Progenitor cell of endocrine pancreas (in vitro differentiated cells): ENCODE measurements at regions not wholly inside any gene's neighbourhood (a gene's known extent, or its start where the extent isn't known, plus 50 kb on each side); places are given as distances from the start of the nearest gene placed in this dataset.

Source experiments
- DNase-seq: peaks from one replicate; pipeline ENCODE4 v3.0.0; 2021; ENCODE audit warnings: low spot score; ENCODE audit not compliant: unreplicated experiment
- H3K27ac Mint-ChIP-seq: 2 replicates; pipeline ENCODE4 v1.8.0; 2021; ENCODE audit warnings: mild to moderate bottlenecking, moderate library complexity, mixed read lengths
- H3K27me3 Mint-ChIP-seq: 2 replicates; pipeline ENCODE4 v1.8.0; 2021; ENCODE audit warnings: mixed read lengths
- H3K36me3 Mint-ChIP-seq: 2 replicates; pipeline ENCODE4 v1.8.0; 2022; ENCODE audit warnings: mixed read lengths; ENCODE audit not compliant: insufficient read depth
- H3K4me1 Mint-ChIP-seq: 2 replicates; pipeline ENCODE4 v1.8.0; 2021; ENCODE audit warnings: low read depth, mixed read lengths
- H3K4me3 Mint-ChIP-seq: 2 replicates; pipeline ENCODE4 v1.8.0; 2021; ENCODE audit warnings: low read depth, mild to moderate bottlenecking, moderate library complexity, mixed read lengths
- H3K9me3 Mint-ChIP-seq: 2 replicates; pipeline ENCODE4 v1.8.0; 2021; ENCODE audit warnings: low read depth, mixed read lengths
- TF ChIP-seq, protein P1 (sequence below): fragments of 200-600 bp; sonication (generic); IDR thresholded peaks from one replicate; pipeline ENCODE4 v1.5.0; 2021; ENCODE audit warnings: antibody characterized with exemption, mild to moderate bottlenecking; ENCODE audit not compliant: unreplicated experiment

DNA sequence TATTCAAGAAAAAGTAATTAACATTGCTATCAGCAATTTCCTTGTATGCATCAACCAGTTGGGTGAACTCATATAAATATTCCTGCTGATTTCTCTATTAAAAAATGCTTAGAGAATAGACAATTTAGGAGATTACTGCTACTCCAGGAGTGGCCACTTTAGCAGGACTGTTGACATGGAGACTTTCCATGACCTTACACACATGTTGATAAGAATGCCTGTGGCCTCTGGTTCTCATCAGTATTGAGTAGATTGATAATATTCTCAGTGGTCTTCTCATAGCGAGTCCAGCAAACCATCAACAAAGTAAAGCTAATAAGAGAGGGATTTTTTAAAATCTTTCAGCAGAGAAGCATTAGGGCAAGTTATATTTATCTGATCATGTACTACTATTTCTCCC, 208.4 kb upstream of the MARCKS start:
- TF ChIP-seq, protein P1, sequence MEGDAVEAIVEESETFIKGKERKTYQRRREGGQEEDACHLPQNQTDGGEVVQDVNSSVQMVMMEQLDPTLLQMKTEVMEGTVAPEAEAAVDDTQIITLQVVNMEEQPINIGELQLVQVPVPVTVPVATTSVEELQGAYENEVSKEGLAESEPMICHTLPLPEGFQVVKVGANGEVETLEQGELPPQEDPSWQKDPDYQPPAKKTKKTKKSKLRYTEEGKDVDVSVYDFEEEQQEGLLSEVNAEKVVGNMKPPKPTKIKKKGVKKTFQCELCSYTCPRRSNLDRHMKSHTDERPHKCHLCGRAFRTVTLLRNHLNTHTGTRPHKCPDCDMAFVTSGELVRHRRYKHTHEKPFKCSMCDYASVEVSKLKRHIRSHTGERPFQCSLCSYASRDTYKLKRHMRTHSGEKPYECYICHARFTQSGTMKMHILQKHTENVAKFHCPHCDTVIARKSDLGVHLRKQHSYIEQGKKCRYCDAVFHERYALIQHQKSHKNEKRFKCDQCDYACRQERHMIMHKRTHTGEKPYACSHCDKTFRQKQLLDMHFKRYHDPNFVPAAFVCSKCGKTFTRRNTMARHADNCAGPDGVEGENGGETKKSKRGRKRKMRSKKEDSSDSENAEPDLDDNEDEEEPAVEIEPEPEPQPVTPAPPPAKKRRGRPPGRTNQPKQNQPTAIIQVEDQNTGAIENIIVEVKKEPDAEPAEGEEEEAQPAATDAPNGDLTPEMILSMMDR: no peak
- no peaks in the 10 kb centered on the region for H3K9me3 Mint-ChIP-seq
- no peak for DNase-seq
- peaks cover 29% of the 10 kb centered on the region for H3K27me3 Mint-ChIP-seq
- H3K4me1 Mint-ChIP-seq: peaks cover 11% of the 10 kb centered on the region
- H3K36me3 Mint-ChIP-seq: no peaks in the 10 kb centered on the region
- no peak overlapping the region for H3K27ac Mint-ChIP-seq
- no peak overlapping the region for H3K4me3 Mint-ChIP-seq

DNA sequence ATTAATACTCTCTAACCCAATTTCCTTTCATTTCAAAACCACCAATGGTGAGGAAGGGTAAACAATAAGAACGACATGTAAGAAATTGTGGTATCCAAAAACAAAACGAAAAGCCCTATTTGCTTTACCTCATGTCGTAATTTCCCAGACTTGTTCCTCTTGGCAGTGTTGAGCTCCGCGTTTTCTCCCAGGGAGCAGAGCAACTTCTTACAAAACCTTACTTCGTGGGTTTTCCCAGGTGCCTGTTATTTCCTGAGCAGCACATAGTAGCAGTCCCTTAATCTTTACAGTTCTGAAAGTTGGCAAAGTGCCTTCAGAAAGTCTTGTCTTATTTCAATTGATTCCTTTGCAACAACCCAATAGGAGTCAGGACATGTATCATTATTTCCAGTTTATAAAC, 207.9 kb upstream of the MARCKS start:
- H3K27me3 Mint-ChIP-seq: peaks cover 30% of the 10 kb centered on the region
- H3K4me3 Mint-ChIP-seq: no peak overlapping the region
- no peaks in the 10 kb centered on the region for H3K36me3 Mint-ChIP-seq

DNA sequence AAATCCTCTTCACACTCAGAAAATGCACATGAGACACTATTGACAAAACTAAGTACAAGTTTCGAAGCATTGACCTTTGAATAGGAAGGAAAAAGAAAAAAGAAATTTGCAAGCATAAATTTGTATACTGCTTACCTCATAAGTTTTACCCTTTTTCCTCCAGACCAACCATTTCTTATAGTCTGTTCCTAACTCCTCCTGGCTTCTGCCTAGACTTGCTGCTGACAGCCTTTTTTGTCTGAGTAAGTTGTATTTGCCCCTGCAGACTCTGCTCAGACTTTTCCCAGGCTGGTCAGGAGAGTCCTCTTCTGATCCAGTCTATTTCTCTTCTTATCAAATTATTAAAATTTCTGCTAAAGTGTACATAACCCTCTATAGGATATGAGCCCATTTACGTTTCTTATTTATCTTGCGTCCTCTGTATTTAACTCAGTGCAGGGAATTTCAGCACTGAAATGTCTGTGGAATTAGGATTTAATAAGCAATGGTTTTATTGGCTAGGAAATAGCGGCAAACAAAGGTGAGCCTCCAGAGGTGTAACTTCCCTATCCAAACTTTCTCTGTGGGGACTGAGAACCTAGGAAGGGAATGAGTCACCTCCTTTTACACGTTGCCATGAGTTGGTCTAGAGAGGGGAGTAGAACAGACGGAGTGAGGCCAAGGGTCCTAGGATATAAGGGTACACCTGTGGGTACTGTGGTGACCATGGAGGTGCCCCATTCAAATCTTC, 207.1 kb upstream of the MARCKS start:
- Mint-ChIP-seq H3K4me3 (no peak overlapping the region), H3K36me3 (no peaks in the 10 kb centered on the region), H3K9me3 (no peaks in the 10 kb centered on the region), H3K27ac (no peak overlapping the region), H3K4me1 (peaks cover 7% of the 10 kb centered on the region), H3K27me3 (peaks cover 34% of the 10 kb centered on the region)
- TF ChIP-seq, protein P1: no peak
- DNase-seq: no peak

More for the DNA sequence above, 207.9 kb upstream of the MARCKS start:
- DNase-seq: no peak
- no peaks in the 10 kb centered on the region for H3K9me3 Mint-ChIP-seq
- H3K4me1 Mint-ChIP-seq: peaks cover 7% of the 10 kb centered on the region
- TF ChIP-seq, protein P1: no peak
- no peak overlapping the region for H3K27ac Mint-ChIP-seq

DNA sequence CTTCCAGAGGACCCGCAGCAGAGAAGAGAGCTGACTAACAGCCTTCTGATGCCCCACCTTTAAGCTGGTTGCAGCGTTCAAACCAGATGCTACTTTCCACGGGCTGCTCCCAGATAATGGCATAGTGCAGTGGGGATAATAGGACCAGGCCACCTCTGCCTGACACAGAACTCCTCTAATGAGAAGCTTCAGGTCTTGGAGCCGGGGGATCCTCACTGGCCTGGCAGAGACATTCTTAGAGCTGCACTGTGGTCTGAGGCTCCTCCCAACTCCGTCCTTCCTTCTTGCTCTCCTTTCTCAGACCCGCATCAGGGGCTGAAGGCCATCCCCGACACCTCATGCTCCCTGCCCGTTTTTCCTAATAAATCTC, 206.6 kb upstream of the MARCKS start:
- H3K9me3 Mint-ChIP-seq: no peaks in the 10 kb centered on the region
- TF ChIP-seq, protein P1: no peak
- no peaks in the 10 kb centered on the region for H3K36me3 Mint-ChIP-seq
- H3K4me1 Mint-ChIP-seq: peaks cover 4% of the 10 kb centered on the region
- H3K27ac Mint-ChIP-seq: no peak overlapping the region
- no peak for DNase-seq
- peaks cover 34% of the 10 kb centered on the region for H3K27me3 Mint-ChIP-seq
- H3K4me3 Mint-ChIP-seq: no peak overlapping the region

DNA sequence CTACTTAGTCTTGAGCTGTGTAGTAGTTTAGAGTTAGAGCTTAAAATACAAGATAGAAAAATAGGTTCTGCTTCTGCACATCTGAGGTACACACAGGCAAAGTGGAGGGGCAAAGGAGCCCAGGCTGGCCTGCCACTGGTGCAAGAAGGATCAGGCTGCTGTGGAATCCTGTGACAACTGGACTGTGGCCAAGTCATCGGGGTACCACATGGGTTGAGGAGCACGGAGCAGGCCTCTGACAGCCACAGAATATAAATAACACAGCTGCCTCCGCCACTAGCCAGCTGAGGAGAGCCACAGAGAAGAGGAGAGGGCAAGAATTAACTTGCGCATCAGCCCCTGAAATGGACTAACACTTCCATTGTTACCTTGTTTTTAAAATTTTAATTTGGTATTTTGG, 206.0 kb upstream of the MARCKS start:
- no peaks in the 10 kb centered on the region for H3K36me3 Mint-ChIP-seq
- H3K27ac Mint-ChIP-seq: no peak overlapping the region
- TF ChIP-seq, protein P1: no peak
- H3K4me1 Mint-ChIP-seq: peaks cover 2% of the 10 kb centered on the region
- H3K4me3 Mint-ChIP-seq: no peak overlapping the region
- peaks cover 36% of the 10 kb centered on the region for H3K27me3 Mint-ChIP-seq
- H3K9me3 Mint-ChIP-seq: no peaks in the 10 kb centered on the region
- no peak for DNase-seq
